ENCODE measurements at regions not wholly inside any gene's neighbourhood (a gene's known extent, or its start where the extent isn't known, plus 50 kb on each side); places are given as distances from the start of the nearest gene placed in this dataset.

DNA sequence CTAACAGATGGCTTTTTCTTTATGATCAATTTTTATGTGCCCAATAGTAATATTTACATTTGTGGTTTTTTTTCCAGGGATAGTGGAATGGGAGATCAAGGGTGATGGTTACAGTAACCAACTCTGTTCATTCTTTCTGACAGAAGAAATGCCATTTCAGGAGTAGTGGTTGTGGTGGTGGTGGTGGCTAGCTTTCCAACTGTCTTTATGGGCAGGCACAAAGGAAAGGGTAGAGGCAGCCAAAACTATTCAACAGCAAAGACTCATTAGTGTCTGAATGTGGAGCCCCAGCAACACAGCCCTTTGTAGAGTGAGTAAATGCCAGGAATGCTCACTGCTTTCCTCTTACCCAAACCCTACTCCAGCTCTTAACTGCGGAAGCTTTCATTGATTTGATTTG, 227.7 kb downstream of the RND3 start:
- TF ChIP-seq, protein P1, sequence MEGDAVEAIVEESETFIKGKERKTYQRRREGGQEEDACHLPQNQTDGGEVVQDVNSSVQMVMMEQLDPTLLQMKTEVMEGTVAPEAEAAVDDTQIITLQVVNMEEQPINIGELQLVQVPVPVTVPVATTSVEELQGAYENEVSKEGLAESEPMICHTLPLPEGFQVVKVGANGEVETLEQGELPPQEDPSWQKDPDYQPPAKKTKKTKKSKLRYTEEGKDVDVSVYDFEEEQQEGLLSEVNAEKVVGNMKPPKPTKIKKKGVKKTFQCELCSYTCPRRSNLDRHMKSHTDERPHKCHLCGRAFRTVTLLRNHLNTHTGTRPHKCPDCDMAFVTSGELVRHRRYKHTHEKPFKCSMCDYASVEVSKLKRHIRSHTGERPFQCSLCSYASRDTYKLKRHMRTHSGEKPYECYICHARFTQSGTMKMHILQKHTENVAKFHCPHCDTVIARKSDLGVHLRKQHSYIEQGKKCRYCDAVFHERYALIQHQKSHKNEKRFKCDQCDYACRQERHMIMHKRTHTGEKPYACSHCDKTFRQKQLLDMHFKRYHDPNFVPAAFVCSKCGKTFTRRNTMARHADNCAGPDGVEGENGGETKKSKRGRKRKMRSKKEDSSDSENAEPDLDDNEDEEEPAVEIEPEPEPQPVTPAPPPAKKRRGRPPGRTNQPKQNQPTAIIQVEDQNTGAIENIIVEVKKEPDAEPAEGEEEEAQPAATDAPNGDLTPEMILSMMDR (IDR thresholded peaks at IDR 0.05; ENCODE audit: extremely low read depth in 1 of 2, insufficient read depth in 1 of 2, low read depth in 1 of 2, low read length in 2 of 2) = no peak
- TF ChIP-seq POLR2A (IDR thresholded peaks at IDR 0.05; ENCODE audit: low read depth, low read length) = no peak
- TF ChIP-seq, protein P2, sequence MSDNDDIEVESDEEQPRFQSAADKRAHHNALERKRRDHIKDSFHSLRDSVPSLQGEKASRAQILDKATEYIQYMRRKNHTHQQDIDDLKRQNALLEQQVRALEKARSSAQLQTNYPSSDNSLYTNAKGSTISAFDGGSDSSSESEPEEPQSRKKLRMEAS (IDR thresholded peaks at IDR 0.05; ENCODE audit: insufficient read depth, insufficient read length) = no peak
- TF ChIP-seq MYC (IDR thresholded peaks at IDR 0.05; ENCODE audit: low read depth, low read length) = no peak
- no peak for TF ChIP-seq EZH2 (IDR thresholded peaks at IDR 0.05; ENCODE audit: borderline replicate concordance, low read depth, low read length, severe bottlenecking)
- no peak for TF ChIP-seq POLR2AphosphoS5 (IDR thresholded peaks at IDR 0.05; ENCODE audit: insufficient read depth, low read depth, low read length)
